Vagina (tissue), 2 donors: ENCODE measurements at regions not wholly inside any gene's neighbourhood (a gene's known extent, or its start where the extent isn't known, plus 50 kb on each side); places are given as distances from the start of the nearest gene placed in this dataset.
"Not testable (repeated sequence)": the region's sequence is repeated elsewhere in the genome, so short reads cannot be mapped to it uniquely, and the experiment has no call there.

ENCODE experiments used
- DNase-seq, 2 donors: peaks; one replicate each; pipeline ENCODE4 v3.0.0-alpha.2; 2017; ENCODE audit errors: extremely low spot score in 2 of 2
- H3K27ac ChIP-seq: fragments of 200-600 bp; sonication (generic); one replicate; pipeline ENCODE4 v1.5.1; 2019
- H3K27me3 ChIP-seq: fragments of 200-600 bp; sonication (generic); one replicate; pipeline ENCODE4 v1.5.1; 2019
- H3K36me3 ChIP-seq, 2 donors: fragments of 200-600 bp; sonication (generic); one replicate each; pipeline ENCODE4 v1.5.1; 2017 to 2019
- H3K4me1 ChIP-seq: fragments of 200-600 bp; sonication (generic); one replicate; pipeline ENCODE4 v1.5.1; 2019
- H3K4me3 ChIP-seq, 2 donors: fragments of 200-600 bp; sonication (generic); 1 replicate in 1 of 2; 2 replicates in 1 of 2; pipeline ENCODE4 v1.5.1; 2016 to 2019
- H3K9me3 ChIP-seq: fragments of 200-600 bp; sonication (generic); one replicate; pipeline ENCODE4 v1.5.1; 2019
- POLR2A ChIP-seq, 2 donors: fragments of 450-650 bp; IDR thresholded peaks; one replicate each; pipeline ENCODE4 v1.6.1; 2017; ENCODE audit warnings: antibody characterized with exemption in 2 of 2, mild to moderate bottlenecking in 2 of 2, moderate library complexity in 2 of 2
- POLR2AphosphoS5 ChIP-seq, 2 donors: sonication (generic); formaldehyde crosslinking; IDR thresholded peaks; one replicate each; pipeline ENCODE4 v1.9.0; 2017; ENCODE audit warnings: antibody characterized with exemption in 2 of 2, mild to moderate bottlenecking in 2 of 2, low read depth in 1 of 2; ENCODE audit not compliant: insufficient read depth in 1 of 2
- intact Hi-C: fragments of 100-400 bp; cut with DNase I; formaldehyde crosslinking; loops from one replicate; pipeline ENCODE4 v1.15.1; 2023
- TF ChIP-seq, protein P1 (sequence below), 3 experiments: fragments of 450-650 bp in 2 of 3; fragments of 200-600 bp in 1 of 3; sonication (generic) in 1 of 3; IDR thresholded peaks; one replicate each; pipeline ENCODE4 v1.5.1; 2017 to 2019; ENCODE audit warnings: antibody characterized with exemption in 3 of 3, mild to moderate bottlenecking in 2 of 3, moderate library complexity in 2 of 3

DNA sequence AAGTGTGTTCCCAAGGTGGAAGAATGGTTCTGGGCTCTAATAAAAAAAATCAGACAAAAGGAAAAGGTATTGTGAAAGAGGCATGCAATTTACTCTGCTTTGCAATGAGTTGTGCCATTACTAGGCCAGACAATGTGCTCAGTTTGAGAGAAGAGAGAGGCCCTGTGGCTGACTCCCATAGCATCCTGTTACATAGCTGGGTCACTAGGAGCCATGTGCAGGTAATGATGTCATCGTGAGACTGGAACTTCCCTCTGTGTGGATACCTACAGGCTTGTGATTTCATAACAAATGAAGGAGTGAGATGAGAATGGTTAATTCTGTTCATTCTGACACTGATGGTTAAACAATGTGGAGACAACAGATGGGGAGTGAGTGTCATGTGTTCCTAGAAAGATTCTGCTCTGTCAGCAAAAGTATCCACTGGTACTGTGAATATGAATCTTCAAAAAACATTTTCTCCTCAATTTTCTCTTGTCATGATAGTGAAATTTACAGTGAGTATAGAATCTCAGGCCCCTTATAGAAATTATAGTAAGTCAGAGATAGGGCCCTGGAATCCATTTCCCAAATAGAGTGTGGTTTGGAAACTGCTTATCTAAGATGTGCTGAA lies 648.7 kb upstream of the DPPA4 start:
- Histone ChIP-seq H3K27ac (no peak overlapping the region), H3K36me3 (no peaks in the 10 kb centered on the region), H3K27me3 (no peaks in the 10 kb centered on the region), H3K9me3 (no peaks in the 10 kb centered on the region), H3K4me3 (no peak overlapping the region), H3K4me1 (no peaks in the 10 kb centered on the region)
- intact Hi-C loops, result no loop called here
- no peak for TF ChIP-seq POLR2A (IDR thresholded peaks at IDR 0.05)
- TF ChIP-seq POLR2AphosphoS5 (IDR thresholded peaks at IDR 0.05; ENCODE audit: insufficient read depth in 1 of 2, low read depth in 1 of 2), result no peak
- TF ChIP-seq, protein P1, sequence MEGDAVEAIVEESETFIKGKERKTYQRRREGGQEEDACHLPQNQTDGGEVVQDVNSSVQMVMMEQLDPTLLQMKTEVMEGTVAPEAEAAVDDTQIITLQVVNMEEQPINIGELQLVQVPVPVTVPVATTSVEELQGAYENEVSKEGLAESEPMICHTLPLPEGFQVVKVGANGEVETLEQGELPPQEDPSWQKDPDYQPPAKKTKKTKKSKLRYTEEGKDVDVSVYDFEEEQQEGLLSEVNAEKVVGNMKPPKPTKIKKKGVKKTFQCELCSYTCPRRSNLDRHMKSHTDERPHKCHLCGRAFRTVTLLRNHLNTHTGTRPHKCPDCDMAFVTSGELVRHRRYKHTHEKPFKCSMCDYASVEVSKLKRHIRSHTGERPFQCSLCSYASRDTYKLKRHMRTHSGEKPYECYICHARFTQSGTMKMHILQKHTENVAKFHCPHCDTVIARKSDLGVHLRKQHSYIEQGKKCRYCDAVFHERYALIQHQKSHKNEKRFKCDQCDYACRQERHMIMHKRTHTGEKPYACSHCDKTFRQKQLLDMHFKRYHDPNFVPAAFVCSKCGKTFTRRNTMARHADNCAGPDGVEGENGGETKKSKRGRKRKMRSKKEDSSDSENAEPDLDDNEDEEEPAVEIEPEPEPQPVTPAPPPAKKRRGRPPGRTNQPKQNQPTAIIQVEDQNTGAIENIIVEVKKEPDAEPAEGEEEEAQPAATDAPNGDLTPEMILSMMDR (IDR thresholded peaks at IDR 0.05), result no peak
- DNase-seq, result no peak

DNA sequence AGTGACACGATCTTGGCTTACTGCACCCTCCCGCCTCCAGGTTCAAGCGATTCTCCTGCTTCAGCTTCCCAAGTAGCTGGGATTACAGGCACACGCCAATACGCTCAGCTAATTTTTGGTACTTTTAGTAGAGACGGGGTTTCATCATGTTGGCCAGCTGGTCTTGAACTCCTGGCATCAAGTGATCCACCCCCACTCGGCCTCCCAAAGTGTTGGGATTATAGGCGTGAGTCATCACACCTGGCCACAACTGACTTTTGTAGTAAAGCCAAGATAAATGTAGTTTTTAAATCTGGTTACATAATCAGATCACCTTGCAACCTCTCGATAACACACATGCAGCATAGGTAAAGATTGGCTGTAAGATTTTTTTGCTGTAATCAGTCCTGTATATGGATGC lies 657.5 kb upstream of the DPPA4 start:
- TF ChIP-seq POLR2A (IDR thresholded peaks at IDR 0.05) (no peak), POLR2AphosphoS5 (IDR thresholded peaks at IDR 0.05; ENCODE audit: insufficient read depth in 1 of 2, low read depth in 1 of 2) (no peak)
- TF ChIP-seq, protein P1 (IDR thresholded peaks at IDR 0.05), result no peak
- DNase-seq, result no peak
- Histone ChIP-seq H3K36me3 (no peaks in the 10 kb centered on the region), H3K4me3 (no peak overlapping the region), H3K4me1 (no peaks in the 10 kb centered on the region), H3K9me3 (no peaks in the 10 kb centered on the region), H3K27ac (no peak overlapping the region), H3K27me3 (no peaks in the 10 kb centered on the region)
- intact Hi-C loops, result no loop called here

DNA sequence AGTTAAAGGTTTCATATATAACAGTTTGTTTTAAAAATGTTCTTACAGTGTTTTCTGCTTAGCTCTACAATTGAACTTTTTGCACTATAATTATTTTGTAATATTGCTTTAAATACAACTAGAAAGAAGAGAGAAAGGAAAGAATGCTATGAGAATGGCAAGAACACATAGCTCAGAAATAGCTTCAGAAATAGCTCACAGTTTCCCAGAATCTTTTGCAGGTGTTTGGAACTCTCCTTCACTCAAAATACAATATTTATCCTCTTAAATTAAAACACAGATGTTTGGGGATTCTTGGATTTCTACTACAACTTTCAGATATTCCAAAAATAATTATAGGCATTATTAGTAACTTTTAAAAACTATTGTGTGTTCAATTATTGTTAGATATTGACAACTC lies 658.0 kb upstream of the DPPA4 start:
- H3K27me3 ChIP-seq, result no peaks in the 10 kb centered on the region
- no peaks in the 10 kb centered on the region for H3K36me3 ChIP-seq
- TF ChIP-seq, protein P1 (IDR thresholded peaks at IDR 0.05), result no peak
- TF ChIP-seq POLR2AphosphoS5 (IDR thresholded peaks at IDR 0.05; ENCODE audit: insufficient read depth in 1 of 2, low read depth in 1 of 2) (no peak), POLR2A (IDR thresholded peaks at IDR 0.05) (no peak)
- intact Hi-C loops, result no loop called here
- no peak overlapping the region for H3K27ac ChIP-seq
- no peaks in the 10 kb centered on the region for H3K9me3 ChIP-seq
- no peak overlapping the region for H3K4me3 ChIP-seq
- no peaks in the 10 kb centered on the region for H3K4me1 ChIP-seq
- no peak for DNase-seq

DNA sequence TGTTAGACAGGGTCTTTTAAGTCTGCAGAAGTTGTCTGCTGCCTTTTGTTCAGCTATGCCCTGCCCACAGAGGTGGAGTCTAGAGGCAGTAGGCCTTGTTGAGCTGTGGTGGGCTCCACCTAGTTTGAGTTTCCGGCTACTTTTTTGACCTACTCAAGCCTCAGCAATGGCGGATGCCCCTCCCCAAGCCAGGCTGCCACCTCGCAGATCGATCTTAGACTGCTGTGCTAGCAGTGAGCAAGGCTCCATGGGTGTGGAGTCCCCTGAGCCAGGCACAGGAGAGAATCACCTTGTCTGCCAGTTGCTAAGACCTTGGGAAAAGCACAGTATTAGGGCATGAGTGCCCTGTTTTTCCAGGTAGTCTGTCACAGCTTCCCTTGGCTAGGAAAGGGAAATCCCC lies 664.6 kb upstream of the DPPA4 start:
- H3K27me3 ChIP-seq, intact Hi-C loops, H3K4me3 ChIP-seq, DNase-seq, H3K27ac ChIP-seq, H3K36me3 ChIP-seq, H3K4me1 ChIP-seq, H3K9me3 ChIP-seq: not testable (repeated sequence)

DNA sequence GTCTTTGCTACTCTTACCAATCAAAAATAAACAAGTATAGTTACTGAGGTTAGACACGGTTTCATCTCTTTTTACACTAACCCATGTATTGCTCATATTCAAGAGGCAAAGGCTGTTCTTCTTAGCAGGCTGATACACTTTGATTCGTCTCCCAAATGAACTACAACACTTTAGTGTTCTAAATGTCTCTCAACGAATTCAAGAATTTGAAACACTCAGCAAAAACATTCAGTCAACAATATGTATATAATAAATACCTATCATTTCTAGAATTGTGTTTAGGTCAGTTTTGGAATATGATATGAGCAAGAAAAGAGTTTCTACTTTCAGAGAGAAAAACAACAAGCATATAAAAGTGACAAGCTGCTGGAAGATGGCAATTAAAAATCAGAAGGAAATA lies 669.6 kb upstream of the DPPA4 start:
- intact Hi-C loops, result no loop called here
- Histone ChIP-seq H3K27ac (no peak overlapping the region), H3K4me3 (no peak overlapping the region), H3K27me3 (no peaks in the 10 kb centered on the region), H3K4me1 (no peaks in the 10 kb centered on the region), H3K36me3 (no peaks in the 10 kb centered on the region), H3K9me3 (no peaks in the 10 kb centered on the region)
- TF ChIP-seq, protein P1 (IDR thresholded peaks at IDR 0.05), result no peak
- no peak for TF ChIP-seq POLR2AphosphoS5 (IDR thresholded peaks at IDR 0.05; ENCODE audit: insufficient read depth in 1 of 2, low read depth in 1 of 2)
- TF ChIP-seq POLR2A (IDR thresholded peaks at IDR 0.05), result no peak
- no peak for DNase-seq
